CD4-positive, CD25-positive, alpha-beta regulatory T cell (primary cell): ENCODE measurements at regions not wholly inside any gene's neighbourhood (a gene's known extent, or its start where the extent isn't known, plus 50 kb on each side); places are given as distances from the start of the nearest gene placed in this dataset.

Experiments used
- ATAC-seq, 2 donors: fragments of 150-1000 bp; cut with Tn5 transposase; one replicate each; pipeline ENCODE4 v1.10.0; 2021; ENCODE audit warnings: low read depth in 2 of 2, moderate number of reproducible peaks in 2 of 2, moderate library complexity in 1 of 2
- DNase-seq, 3 donors: peaks; one replicate each; pipeline versions ENCODE4 v3.0.0 to v3.0.0-alpha.2; 2012 to 2022; ENCODE audit warnings: mixed read lengths in 1 of 3
- H3K27ac ChIP-seq: one replicate; pipeline ENCODE4 v1.7.0; 2013; ENCODE audit warnings: mild to moderate bottlenecking, low read length; ENCODE audit not compliant: insufficient read depth, poor library complexity, severe bottlenecking
- H3K27me3 ChIP-seq: one replicate; pipeline ENCODE4 v1.7.0; 2013; ENCODE audit warnings: low read length; ENCODE audit not compliant: control insufficient read depth, insufficient read depth
- H3K36me3 ChIP-seq: one replicate; pipeline ENCODE4 v1.7.0; 2013; ENCODE audit warnings: mild to moderate bottlenecking, low read length, moderate library complexity; ENCODE audit not compliant: control insufficient read depth, insufficient read depth
- H3K4me1 ChIP-seq: 2 replicates; pipeline ENCODE4 v1.7.0; 2013; ENCODE audit warnings: mild to moderate bottlenecking, low read length; ENCODE audit not compliant: insufficient read depth, control insufficient read depth, poor library complexity, severe bottlenecking
- H3K4me3 ChIP-seq: one replicate; pipeline ENCODE4 v1.7.0; 2013; ENCODE audit warnings: low read depth, mild to moderate bottlenecking, low read length, moderate library complexity
- H3K9me3 ChIP-seq, 2 experiments: 1 replicate in 1 of 2; 2 replicates in 1 of 2; pipeline ENCODE4 v1.7.0; 2013; ENCODE audit warnings: low read length in 2 of 2, mild to moderate bottlenecking in 1 of 2, moderate library complexity in 1 of 2; ENCODE audit not compliant: control insufficient read depth in 2 of 2
- H3K27ac Mint-ChIP-seq, 3 donors: one replicate each; pipeline ENCODE4 v1.8.0; 2020 to 2022; ENCODE audit warnings: mild to moderate bottlenecking in 3 of 3, mixed read lengths in 3 of 3, moderate library complexity in 2 of 3
- H3K27me3 Mint-ChIP-seq: one replicate; pipeline ENCODE4 v1.8.0; 2022; ENCODE audit warnings: mild to moderate bottlenecking, mixed read lengths
- H3K36me3 Mint-ChIP-seq: one replicate; pipeline ENCODE4 v1.8.0; 2020; ENCODE audit warnings: mixed read lengths
- H3K4me1 Mint-ChIP-seq, 4 donors: one replicate each; pipeline ENCODE4 v1.8.0; 2020 to 2022; ENCODE audit warnings: mixed read lengths in 4 of 4, mild to moderate bottlenecking in 1 of 4
- H3K4me3 Mint-ChIP-seq, 4 donors: one replicate each; pipeline ENCODE4 v1.8.0; 2020 to 2022; ENCODE audit warnings: mild to moderate bottlenecking in 4 of 4, mixed read lengths in 4 of 4, moderate library complexity in 3 of 4
- H3K9me3 Mint-ChIP-seq, 7 donors: one replicate each; pipeline ENCODE4 v1.8.0; 2020 to 2022; ENCODE audit warnings: mixed read lengths in 7 of 7, mild to moderate bottlenecking in 3 of 7, moderate library complexity in 2 of 7

GRCh38 chr20:61135266-61135665, 116.8 kb upstream of the CDH4 start:
- Histone ChIP-seq H3K4me3 (no peak overlapping the region), H3K4me1 (no peaks in the 10 kb centered on the region), H3K9me3 (no peaks in the 10 kb centered on the region), H3K27ac (no peak overlapping the region), H3K36me3 (no peaks in the 10 kb centered on the region), H3K27me3 (no peaks in the 10 kb centered on the region)
- no peaks in the 10 kb centered on the region for H3K4me1 Mint-ChIP-seq
- DNase-seq (no peak), ATAC-seq (no peak)
- peaks cover 0 to 1% (median 0%) of the 10 kb centered on the region in 7 donors for H3K9me3 Mint-ChIP-seq
- H3K36me3 Mint-ChIP-seq: no peaks in the 10 kb centered on the region
- no peak overlapping the region for H3K27ac Mint-ChIP-seq
- no peak overlapping the region for H3K4me3 Mint-ChIP-seq
- no peaks in the 10 kb centered on the region for H3K27me3 Mint-ChIP-seq

- no peaks in the 10 kb centered on the region for H3K36me3 ChIP-seq
- no peaks in the 10 kb centered on the region for H3K36me3 Mint-ChIP-seq
- H3K9me3 ChIP-seq: no peaks in the 10 kb centered on the region
- no peak for ATAC-seq
- no peak for DNase-seq
- no peak overlapping the region for H3K27ac Mint-ChIP-seq
- no peak overlapping the region for H3K4me3 Mint-ChIP-seq
- no peaks in the 10 kb centered on the region for H3K27me3 Mint-ChIP-seq
- H3K27ac ChIP-seq: no peak overlapping the region
- H3K27me3 ChIP-seq: no peaks in the 10 kb centered on the region
- no peaks in the 10 kb centered on the region for H3K4me1 Mint-ChIP-seq
- H3K9me3 Mint-ChIP-seq: peaks cover 0 to 1% (median 0%) of the 10 kb centered on the region in 7 donors
- H3K4me1 ChIP-seq: no peaks in the 10 kb centered on the region
- H3K4me3 ChIP-seq: no peak overlapping the region
Measured at GRCh38 chr20:61135968-61136367, 116.1 kb upstream of the CDH4 start.

DNA sequence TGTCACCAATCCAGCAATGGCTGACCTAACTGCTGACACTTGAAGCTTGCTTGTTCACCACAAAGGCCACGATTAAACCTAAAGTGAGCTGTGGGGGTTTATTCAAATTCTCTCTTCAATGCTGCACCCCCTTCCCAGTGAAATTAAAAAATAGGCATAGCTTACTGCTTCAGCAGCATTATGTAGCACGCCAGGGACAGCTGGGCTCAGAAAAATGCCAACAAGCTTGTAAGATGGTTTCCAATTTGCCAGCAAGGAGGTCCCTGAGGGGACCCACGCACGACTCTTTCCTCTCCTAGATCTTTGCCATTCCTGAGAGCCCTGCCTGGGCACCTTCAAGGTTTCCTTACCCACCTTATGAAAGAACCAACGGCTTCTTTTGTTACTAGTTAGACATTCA, 113.5 kb upstream of the CDH4 start:
- H3K4me1 ChIP-seq: no peaks in the 10 kb centered on the region
- H3K36me3 Mint-ChIP-seq: no peaks in the 10 kb centered on the region
- H3K4me1 Mint-ChIP-seq: no peaks in the 10 kb centered on the region
- ATAC-seq: no peak
- no peaks in the 10 kb centered on the region for H3K27me3 Mint-ChIP-seq
- no peak overlapping the region for H3K4me3 Mint-ChIP-seq
- H3K4me3 ChIP-seq: no peak overlapping the region
- no peak for DNase-seq
- no peak overlapping the region for H3K27ac ChIP-seq
- H3K36me3 ChIP-seq: no peaks in the 10 kb centered on the region
- no peak overlapping the region for H3K27ac Mint-ChIP-seq
- H3K27me3 ChIP-seq: no peaks in the 10 kb centered on the region
- H3K9me3 ChIP-seq: no peaks in the 10 kb centered on the region
- no peaks in the 10 kb centered on the region for H3K9me3 Mint-ChIP-seq

GRCh38 chr20:61139031-61139430, 113.0 kb upstream of the CDH4 start:
- no peaks in the 10 kb centered on the region for H3K4me1 ChIP-seq
- ATAC-seq (no peak), DNase-seq (no peak)
- Mint-ChIP-seq H3K27me3 (no peaks in the 10 kb centered on the region), H3K4me3 (no peak overlapping the region), H3K9me3 (no peaks in the 10 kb centered on the region), H3K36me3 (no peaks in the 10 kb centered on the region), H3K4me1 (no peaks in the 10 kb centered on the region), H3K27ac (no peak overlapping the region)
- H3K27ac ChIP-seq: no peak overlapping the region
- no peaks in the 10 kb centered on the region for H3K27me3 ChIP-seq
- no peak overlapping the region for H3K4me3 ChIP-seq
- no peaks in the 10 kb centered on the region for H3K36me3 ChIP-seq
- H3K9me3 ChIP-seq: no peaks in the 10 kb centered on the region

DNA sequence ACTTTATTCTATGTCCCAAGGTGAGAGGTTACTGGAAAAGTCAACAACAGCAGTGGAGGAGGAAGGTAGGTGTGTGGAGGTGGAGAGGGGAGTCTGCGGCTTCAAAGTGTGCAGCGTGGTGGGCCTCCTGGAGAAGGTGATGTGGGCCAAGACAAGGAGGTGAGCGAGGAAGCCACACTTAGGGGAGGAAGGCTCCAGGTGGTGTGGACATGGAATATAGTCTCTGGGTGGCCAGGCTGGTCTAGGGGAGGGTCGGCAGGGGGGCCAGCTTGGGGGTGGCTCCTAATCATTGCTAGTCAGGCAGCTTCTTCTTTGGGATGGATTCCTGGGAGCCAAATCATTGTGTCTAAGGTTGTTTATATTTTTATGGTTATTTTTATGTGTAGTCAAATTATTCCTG, 111.5 kb upstream of the CDH4 start:
- no peaks in the 10 kb centered on the region for H3K4me1 ChIP-seq
- H3K9me3 ChIP-seq: no peaks in the 10 kb centered on the region
- ATAC-seq (no peak), DNase-seq (no peak)
- H3K27ac Mint-ChIP-seq: no peak overlapping the region
- no peak overlapping the region for H3K4me3 ChIP-seq
- H3K4me3 Mint-ChIP-seq: no peak overlapping the region
- H3K36me3 Mint-ChIP-seq: no peaks in the 10 kb centered on the region
- no peaks in the 10 kb centered on the region for H3K9me3 Mint-ChIP-seq
- no peaks in the 10 kb centered on the region for H3K27me3 Mint-ChIP-seq
- no peaks in the 10 kb centered on the region for H3K4me1 Mint-ChIP-seq
- no peak overlapping the region for H3K27ac ChIP-seq
- no peaks in the 10 kb centered on the region for H3K27me3 ChIP-seq
- no peaks in the 10 kb centered on the region for H3K36me3 ChIP-seq

DNA sequence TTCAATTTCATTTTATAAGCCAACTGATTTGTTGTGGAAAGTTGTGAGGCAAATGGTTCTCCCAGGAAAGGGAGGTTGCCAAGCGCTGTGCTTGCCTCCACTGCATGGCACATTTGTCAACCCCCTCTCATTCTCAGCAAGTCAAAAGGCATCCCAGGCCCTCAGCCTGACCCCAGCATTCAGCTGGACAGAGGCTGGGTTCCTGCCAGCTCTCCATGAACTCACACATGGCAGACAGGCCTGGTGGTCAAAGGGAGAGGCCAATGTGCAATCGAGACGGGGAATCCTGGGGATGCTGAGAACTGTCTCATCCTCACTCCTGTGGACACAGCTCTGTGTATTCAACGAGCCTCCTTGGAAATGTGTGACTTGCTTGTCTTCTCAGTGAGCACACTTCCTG, 106.0 kb upstream of the CDH4 start:
- ATAC-seq (no peak), DNase-seq (no peak)
- H3K4me3 ChIP-seq: no peak overlapping the region
- H3K27me3 ChIP-seq: no peaks in the 10 kb centered on the region
- no peaks in the 10 kb centered on the region for H3K36me3 ChIP-seq
- H3K36me3 Mint-ChIP-seq: no peaks in the 10 kb centered on the region
- no peaks in the 10 kb centered on the region for H3K9me3 ChIP-seq
- H3K4me3 Mint-ChIP-seq: no peak overlapping the region
- H3K27me3 Mint-ChIP-seq: no peaks in the 10 kb centered on the region
- no peaks in the 10 kb centered on the region for H3K9me3 Mint-ChIP-seq
- no peaks in the 10 kb centered on the region for H3K4me1 ChIP-seq
- H3K27ac ChIP-seq: no peak overlapping the region
- no peaks in the 10 kb centered on the region for H3K4me1 Mint-ChIP-seq
- no peak overlapping the region for H3K27ac Mint-ChIP-seq

- Histone ChIP-seq H3K36me3 (no peaks in the 10 kb centered on the region), H3K27ac (no peak overlapping the region), H3K27me3 (no peaks in the 10 kb centered on the region), H3K9me3 (no peaks in the 10 kb centered on the region), H3K4me1 (no peaks in the 10 kb centered on the region), H3K4me3 (no peak overlapping the region)
- Mint-ChIP-seq H3K27ac (no peak overlapping the region), H3K9me3 (peaks cover 0 to 2% (median 0%) of the 10 kb centered on the region in 7 donors), H3K36me3 (no peaks in the 10 kb centered on the region), H3K4me3 (no peak overlapping the region), H3K4me1 (no peaks in the 10 kb centered on the region), H3K27me3 (no peaks in the 10 kb centered on the region)
- no peak for DNase-seq
- no peak for ATAC-seq
Measured at GRCh38 chr20:61149636-61150035, 102.4 kb upstream of the CDH4 start.

DNA sequence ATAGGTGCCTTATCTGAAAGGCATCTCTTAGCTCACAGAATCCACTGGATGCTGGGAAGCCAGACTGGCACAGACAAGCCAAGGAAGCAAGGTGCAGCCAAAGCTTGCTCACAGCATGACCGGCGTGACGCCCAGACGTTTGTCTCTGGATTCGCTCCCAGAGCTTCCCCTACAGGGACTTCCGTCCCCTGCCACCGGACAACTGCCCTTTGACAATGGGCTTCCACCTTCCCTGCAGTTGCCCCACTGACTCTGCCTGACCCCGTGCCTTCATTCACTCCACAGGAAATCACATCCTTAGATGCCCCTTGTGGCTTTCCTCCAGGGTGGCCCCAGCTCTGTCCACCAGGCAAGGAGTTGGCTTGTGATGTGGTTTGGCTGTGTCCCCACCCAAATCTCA, 94.8 kb upstream of the CDH4 start:
- H3K27ac ChIP-seq: no peak overlapping the region
- no peaks in the 10 kb centered on the region for H3K36me3 Mint-ChIP-seq

More for the DNA sequence above, 94.8 kb upstream of the CDH4 start:
- no peak overlapping the region for H3K4me3 ChIP-seq
- no peaks in the 10 kb centered on the region for H3K36me3 ChIP-seq
- no peaks in the 10 kb centered on the region for H3K27me3 ChIP-seq
- peaks cover 0 to 2% (median 0%) of the 10 kb centered on the region in 7 donors for H3K9me3 Mint-ChIP-seq
- no peaks in the 10 kb centered on the region for H3K27me3 Mint-ChIP-seq
- H3K9me3 ChIP-seq: no peaks in the 10 kb centered on the region
- H3K4me1 Mint-ChIP-seq: no peaks in the 10 kb centered on the region
- no peak overlapping the region for H3K27ac Mint-ChIP-seq
- H3K4me3 Mint-ChIP-seq: no peak overlapping the region
- no peak for ATAC-seq
- no peaks in the 10 kb centered on the region for H3K4me1 ChIP-seq
- DNase-seq: no peak
